ENCODE measurements at regions not wholly inside any gene's neighbourhood (a gene's known extent, or its start where the extent isn't known, plus 50 kb on each side); places are given as distances from the start of the nearest gene placed in this dataset.

GRCh38 chr14:42028607-42029006 is 421.9 kb downstream of the LRFN5 start:
- H3K4me1 ChIP-seq, result no peaks in the 10 kb centered on the region
- H3K9me3 ChIP-seq, result no peaks in the 10 kb centered on the region
- TF ChIP-seq EP300 (IDR thresholded peaks at IDR 0.05; ENCODE audit: low read depth) (no peak), POLR2A (IDR thresholded peaks at IDR 0.05) (no peak), POLR2AphosphoS5 (IDR thresholded peaks at IDR 0.05) (no peak)
- TF ChIP-seq, protein P1, sequence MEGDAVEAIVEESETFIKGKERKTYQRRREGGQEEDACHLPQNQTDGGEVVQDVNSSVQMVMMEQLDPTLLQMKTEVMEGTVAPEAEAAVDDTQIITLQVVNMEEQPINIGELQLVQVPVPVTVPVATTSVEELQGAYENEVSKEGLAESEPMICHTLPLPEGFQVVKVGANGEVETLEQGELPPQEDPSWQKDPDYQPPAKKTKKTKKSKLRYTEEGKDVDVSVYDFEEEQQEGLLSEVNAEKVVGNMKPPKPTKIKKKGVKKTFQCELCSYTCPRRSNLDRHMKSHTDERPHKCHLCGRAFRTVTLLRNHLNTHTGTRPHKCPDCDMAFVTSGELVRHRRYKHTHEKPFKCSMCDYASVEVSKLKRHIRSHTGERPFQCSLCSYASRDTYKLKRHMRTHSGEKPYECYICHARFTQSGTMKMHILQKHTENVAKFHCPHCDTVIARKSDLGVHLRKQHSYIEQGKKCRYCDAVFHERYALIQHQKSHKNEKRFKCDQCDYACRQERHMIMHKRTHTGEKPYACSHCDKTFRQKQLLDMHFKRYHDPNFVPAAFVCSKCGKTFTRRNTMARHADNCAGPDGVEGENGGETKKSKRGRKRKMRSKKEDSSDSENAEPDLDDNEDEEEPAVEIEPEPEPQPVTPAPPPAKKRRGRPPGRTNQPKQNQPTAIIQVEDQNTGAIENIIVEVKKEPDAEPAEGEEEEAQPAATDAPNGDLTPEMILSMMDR (IDR thresholded peaks at IDR 0.05), result no peak
- WGBS, 2 donors (ENCODE audit: low coverage in 1 of 2), result 74 to 86% methylated on average over 2 of the region's 2 CpGs
- intact Hi-C loops (cut with DNase I; ENCODE audit: low total_unique reads), result no loop called here
- DNase-seq, result no peak
- H3K36me3 ChIP-seq, result no peaks in the 10 kb centered on the region
- no peak overlapping the region for H3K4me3 ChIP-seq
- in situ Hi-C loops (cut with MboI; ENCODE audit: low pct_ligation_motif_present in 1 of 4, low pct_unique_long_range_greater_than_20kb in 1 of 4, low sequenced_read_pairs in 3 of 4), result no loop called here
- H3K27me3 ChIP-seq, result no peaks in the 10 kb centered on the region
- H3K27ac ChIP-seq, result no peak overlapping the region

- Histone ChIP-seq H3K27ac (no peak overlapping the region), H3K9me3 (no peaks in the 10 kb centered on the region), H3K27me3 (no peaks in the 10 kb centered on the region), H3K36me3 (no peaks in the 10 kb centered on the region), H3K4me1 (no peaks in the 10 kb centered on the region), H3K4me3 (no peak overlapping the region)
- TF ChIP-seq, protein P1 (IDR thresholded peaks at IDR 0.05), result no peak
- TF ChIP-seq POLR2A (IDR thresholded peaks at IDR 0.05) (no peak), EP300 (IDR thresholded peaks at IDR 0.05; ENCODE audit: low read depth) (no peak), POLR2AphosphoS5 (IDR thresholded peaks at IDR 0.05) (no peak)
- in situ Hi-C loops (cut with MboI; ENCODE audit: low pct_ligation_motif_present in 1 of 4, low pct_unique_long_range_greater_than_20kb in 1 of 4, low sequenced_read_pairs in 3 of 4) (no loop called here), intact Hi-C loops (cut with DNase I; ENCODE audit: low total_unique reads) (no loop called here)
- WGBS, 2 donors (ENCODE audit: low coverage in 1 of 2), result 60 to 63% methylated on average over 3 of the region's 3 CpGs
- no peak for DNase-seq
These were observed 420.6 kb downstream of the LRFN5 start for GRCh38 chr14:42027271-42027670.

- Histone ChIP-seq H3K4me1 (no peaks in the 10 kb centered on the region), H3K27me3 (no peaks in the 10 kb centered on the region), H3K9me3 (peaks cover 0 to 3% of the 10 kb centered on the region in 2 donors), H3K36me3 (no peaks in the 10 kb centered on the region), H3K4me3 (no peak overlapping the region), H3K27ac (no peak overlapping the region)
- 25 to 38% methylated on average over 2 of the region's 2 CpGs for WGBS, 2 donors (ENCODE audit: low coverage in 1 of 2)
- in situ Hi-C loops (cut with MboI; ENCODE audit: low pct_ligation_motif_present in 1 of 4, low pct_unique_long_range_greater_than_20kb in 1 of 4, low sequenced_read_pairs in 3 of 4) (no loop called here), intact Hi-C loops (cut with DNase I; ENCODE audit: low total_unique reads) (no loop called here)
- no peak for TF ChIP-seq EP300 (IDR thresholded peaks at IDR 0.05; ENCODE audit: low read depth)
- no peak for DNase-seq
These were observed 416.8 kb downstream of the LRFN5 start for GRCh38 chr14:42023452-42023851.

DNA sequence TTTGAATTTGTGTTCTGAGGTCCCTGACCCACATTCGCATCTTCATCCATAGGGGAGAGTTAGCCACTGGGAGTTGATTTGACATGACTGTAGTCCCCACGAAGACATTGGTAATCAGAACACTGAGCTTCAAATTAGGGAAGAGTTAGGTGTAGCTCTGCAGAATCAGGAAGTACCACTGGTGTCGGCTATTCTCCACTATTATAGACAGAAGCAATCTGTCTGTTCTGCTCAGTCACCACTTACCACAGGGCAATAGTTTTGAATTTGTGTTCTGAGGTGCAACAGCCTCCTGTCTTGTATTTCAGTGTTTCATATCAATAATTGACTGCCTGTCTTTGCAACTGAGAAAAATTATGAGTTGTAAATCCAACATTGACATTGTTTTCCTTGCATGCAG is 407.6 kb downstream of the LRFN5 start:
- Histone ChIP-seq H3K4me1 (no peaks in the 10 kb centered on the region), H3K27me3 (no peaks in the 10 kb centered on the region), H3K36me3 (no peaks in the 10 kb centered on the region), H3K27ac (no peak overlapping the region), H3K4me3 (no peak overlapping the region), H3K9me3 (peaks cover 0 to 3% of the 10 kb centered on the region in 2 donors)
- DNase-seq, result no peak
- TF ChIP-seq EP300 (IDR thresholded peaks at IDR 0.05; ENCODE audit: low read depth), result no peak
- no peak for TF ChIP-seq POLR2AphosphoS5 (IDR thresholded peaks at IDR 0.05)
- TF ChIP-seq, protein P1 (IDR thresholded peaks at IDR 0.05), result no peak
- TF ChIP-seq POLR2A (IDR thresholded peaks at IDR 0.05), result no peak
- intact Hi-C loops (cut with DNase I; ENCODE audit: low total_unique reads) (no loop called here), in situ Hi-C loops (cut with MboI; ENCODE audit: low pct_ligation_motif_present in 1 of 4, low pct_unique_long_range_greater_than_20kb in 1 of 4, low sequenced_read_pairs in 3 of 4) (no loop called here)
- 67 to 69% methylated on average over 1 to 3 of the region's 3 CpGs for WGBS, 2 donors (ENCODE audit: low coverage in 1 of 2)

DNA sequence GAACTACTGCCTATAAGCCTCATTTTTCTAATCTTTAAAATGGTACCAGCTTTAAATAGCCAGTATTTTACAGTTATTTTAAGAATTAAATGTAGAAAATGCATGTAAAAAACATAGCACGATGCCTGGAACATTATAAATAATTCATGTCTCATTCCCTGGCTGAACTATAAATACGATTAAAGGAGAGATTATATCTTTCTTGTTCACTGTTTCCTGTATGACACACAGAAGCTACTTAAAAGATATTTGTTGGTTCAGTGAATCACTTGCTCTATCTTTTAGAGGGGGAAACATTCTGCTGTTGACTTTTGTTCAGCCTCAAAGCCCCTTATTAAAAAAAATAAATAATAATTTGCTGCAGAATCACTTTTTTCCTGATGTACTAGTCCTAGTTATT is 406.9 kb downstream of the LRFN5 start:
- in situ Hi-C loops (cut with MboI; ENCODE audit: low pct_ligation_motif_present in 1 of 4, low pct_unique_long_range_greater_than_20kb in 1 of 4, low sequenced_read_pairs in 3 of 4), result no loop called here
- WGBS, 2 donors (ENCODE audit: low coverage in 1 of 2), result 74 to 80% methylated on average over 2 of the region's 2 CpGs
- no peaks in the 10 kb centered on the region for H3K27me3 ChIP-seq
- H3K9me3 ChIP-seq, result peaks cover 0 to under 1% of the 10 kb centered on the region in 2 donors
- no peaks in the 10 kb centered on the region for H3K36me3 ChIP-seq
- no peaks in the 10 kb centered on the region for H3K4me1 ChIP-seq
- H3K27ac ChIP-seq, result no peak overlapping the region
- no peak for TF ChIP-seq POLR2A (IDR thresholded peaks at IDR 0.05)
- TF ChIP-seq EP300 (IDR thresholded peaks at IDR 0.05; ENCODE audit: low read depth), result no peak
- no peak for TF ChIP-seq POLR2AphosphoS5 (IDR thresholded peaks at IDR 0.05)
- TF ChIP-seq, protein P1 (IDR thresholded peaks at IDR 0.05), result no peak
- H3K4me3 ChIP-seq, result no peak overlapping the region
- no peak for DNase-seq
- intact Hi-C loops (cut with DNase I; ENCODE audit: low total_unique reads), result no loop called here
